ENCODE measurements at regions not wholly inside any gene's neighbourhood (a gene's known extent, or its start where the extent isn't known, plus 50 kb on each side); places are given as distances from the start of the nearest gene placed in this dataset.

GRCh38 chr5:2187687-2188086, 305.0 kb upstream of the IRX4 start:
- DNase-seq (ENCODE audit: low read depth, low spot score) = no peak

- no peak for DNase-seq (ENCODE audit: low read depth, low spot score)
Measured at GRCh38 chr5:2187156-2187555, 304.4 kb upstream of the IRX4 start.

- no peak for DNase-seq (ENCODE audit: low read depth, low spot score)
Measured at GRCh38 chr5:2186472-2187015, 303.8 kb upstream of the IRX4 start.

DNA sequence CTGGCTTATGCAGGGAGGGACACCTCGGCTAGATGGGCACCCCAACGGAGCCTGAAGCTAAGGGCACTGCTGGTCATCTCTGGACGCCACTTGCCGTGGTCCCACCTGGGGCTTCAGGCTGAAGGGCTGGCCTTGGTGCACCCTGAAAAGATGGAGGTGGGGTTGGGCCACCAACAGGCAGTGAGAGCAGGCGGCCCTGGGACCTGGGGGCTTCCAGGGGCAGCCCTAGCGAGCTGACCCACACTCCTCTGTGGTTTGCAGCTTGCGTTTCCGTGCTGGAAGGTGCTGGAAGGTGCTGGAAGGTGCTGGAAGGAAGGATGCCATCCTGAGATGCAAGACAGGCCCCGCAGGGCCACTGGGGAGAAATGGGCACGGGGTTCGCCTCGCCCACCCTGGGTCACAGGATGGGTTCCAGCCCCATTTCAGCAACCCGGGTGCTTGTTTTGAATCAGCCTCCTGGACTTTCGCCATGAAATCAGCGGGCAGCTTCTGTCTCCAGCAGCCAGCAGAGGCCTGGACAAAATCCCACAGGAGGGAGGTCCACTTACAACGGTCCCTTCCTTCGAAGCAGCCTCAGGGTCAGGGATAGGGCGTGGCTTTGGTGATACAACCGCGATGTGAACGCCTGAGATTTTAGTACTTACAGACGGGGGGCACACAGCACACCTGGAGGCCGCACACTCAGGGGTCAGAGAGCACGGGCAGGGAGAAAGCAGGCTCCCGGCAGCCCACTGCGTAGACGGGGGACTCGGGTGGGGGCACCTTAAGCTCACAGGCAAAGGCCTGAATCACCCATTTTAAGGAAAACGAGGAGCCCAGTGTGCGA, 303.1 kb upstream of the IRX4 start:
- DNase-seq (ENCODE audit: low read depth, low spot score) = no peak

DNA sequence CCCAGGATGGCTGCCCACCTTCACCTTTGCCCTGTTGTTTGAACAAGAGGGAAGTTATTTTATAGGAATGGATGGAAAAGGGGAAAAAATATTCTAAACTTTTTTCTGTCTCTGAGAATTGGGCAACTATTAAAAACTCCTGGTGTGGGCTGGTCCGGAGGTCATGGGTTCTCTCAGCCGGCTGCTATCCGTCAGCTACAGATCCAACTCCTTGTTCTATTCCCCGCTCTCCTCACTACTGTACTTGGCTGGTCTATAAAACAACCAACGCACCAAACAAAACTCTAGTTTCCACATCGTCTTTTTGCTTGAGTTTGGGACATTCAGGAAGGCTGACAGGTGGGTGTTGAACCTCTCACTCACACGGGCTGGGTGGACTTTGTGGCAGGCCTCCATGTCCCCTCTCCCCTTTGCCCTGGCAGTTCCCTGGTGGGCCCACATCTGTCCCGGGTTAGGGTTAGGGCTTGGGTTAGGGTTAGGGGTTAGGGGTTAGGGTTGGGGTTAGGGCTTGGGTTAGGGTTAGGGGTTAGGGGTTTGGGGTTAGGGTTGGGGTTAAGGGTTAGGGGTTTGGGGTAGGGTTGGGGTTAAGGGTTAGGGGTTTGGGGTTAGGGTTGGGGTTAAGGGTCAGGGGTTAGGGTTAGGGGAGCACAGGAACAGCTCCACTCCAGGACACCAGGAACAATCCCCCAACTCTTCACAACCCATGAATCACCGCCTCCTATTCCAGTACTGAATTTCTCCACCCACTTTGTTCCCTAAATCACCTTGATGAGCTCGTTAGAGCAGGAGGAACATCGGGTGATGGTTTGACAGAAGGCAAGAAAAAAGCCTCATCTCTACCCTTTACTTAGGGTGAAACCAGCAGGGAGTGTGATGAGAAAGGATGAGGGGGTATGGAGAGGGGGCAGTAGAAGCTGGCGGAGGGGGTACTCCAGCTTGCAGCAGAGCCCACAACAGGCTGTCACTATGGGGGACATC, 302.1 kb upstream of the IRX4 start:
- DNase-seq (ENCODE audit: low read depth, low spot score) = no peak

DNA sequence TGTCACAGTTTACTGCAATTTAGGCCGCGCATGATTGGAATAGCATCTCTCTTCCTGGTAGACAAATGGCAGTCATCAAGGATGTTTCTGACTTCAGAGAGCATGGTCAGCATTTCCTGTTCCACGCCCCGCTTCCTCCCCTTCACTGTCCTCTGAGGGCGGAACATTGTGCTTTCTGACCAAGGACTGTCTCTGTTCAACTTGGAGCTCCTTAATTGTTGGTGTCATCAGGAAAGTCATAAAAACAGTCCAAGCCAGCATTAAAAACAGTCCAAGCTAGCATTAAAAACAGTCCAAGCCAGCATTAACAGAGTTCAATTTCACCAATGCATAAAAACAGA, 301.3 kb upstream of the IRX4 start:
- no peak for DNase-seq (ENCODE audit: low read depth, low spot score)

DNA sequence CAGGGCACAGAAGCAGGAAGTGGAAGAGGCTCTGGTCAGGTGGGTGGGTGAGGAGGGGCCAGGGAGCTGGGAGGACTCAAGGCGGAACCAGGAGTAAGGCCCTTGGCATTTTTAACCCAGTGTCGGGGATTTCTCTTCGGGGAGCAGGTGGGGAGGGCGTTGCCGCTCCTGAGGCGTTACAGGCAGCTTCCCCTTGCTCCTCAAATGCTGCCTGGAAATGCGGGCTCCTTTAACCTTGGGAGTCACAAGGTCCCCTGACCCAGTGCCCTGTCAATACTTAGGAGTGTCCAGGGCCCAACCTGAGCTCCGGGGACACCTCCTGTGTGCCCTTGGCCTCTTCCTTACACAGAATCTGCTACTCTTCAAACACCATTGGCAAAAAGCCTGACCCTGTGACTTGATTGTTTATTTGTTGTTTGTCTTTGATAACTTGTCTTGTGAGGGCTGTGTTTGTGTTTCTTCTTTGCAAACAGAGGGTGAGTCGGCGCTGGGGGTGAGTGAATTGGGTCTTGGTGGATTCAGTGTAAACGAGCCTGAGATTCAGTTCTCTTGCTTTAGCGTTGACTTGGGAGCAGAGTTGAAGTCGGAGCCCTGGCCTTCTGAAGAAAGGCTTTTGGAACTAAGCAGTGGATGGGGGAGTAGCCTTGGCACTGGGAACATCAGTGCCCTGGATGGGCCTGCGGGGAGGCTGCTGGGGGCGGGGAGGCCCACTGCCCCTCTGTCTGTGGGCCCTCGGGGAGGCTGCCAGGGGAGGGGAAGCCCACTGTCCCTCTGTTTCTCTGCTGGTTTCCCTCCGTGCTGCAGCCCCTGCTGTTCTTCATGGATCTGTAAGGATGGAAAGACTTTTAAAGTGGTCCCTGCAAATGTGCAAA, 300.7 kb upstream of the IRX4 start:
- no peak for DNase-seq (ENCODE audit: low read depth, low spot score)

- no peak for DNase-seq (ENCODE audit: low read depth, low spot score)
Measured at GRCh38 chr5:2182020-2182419, 299.3 kb upstream of the IRX4 start.

DNA sequence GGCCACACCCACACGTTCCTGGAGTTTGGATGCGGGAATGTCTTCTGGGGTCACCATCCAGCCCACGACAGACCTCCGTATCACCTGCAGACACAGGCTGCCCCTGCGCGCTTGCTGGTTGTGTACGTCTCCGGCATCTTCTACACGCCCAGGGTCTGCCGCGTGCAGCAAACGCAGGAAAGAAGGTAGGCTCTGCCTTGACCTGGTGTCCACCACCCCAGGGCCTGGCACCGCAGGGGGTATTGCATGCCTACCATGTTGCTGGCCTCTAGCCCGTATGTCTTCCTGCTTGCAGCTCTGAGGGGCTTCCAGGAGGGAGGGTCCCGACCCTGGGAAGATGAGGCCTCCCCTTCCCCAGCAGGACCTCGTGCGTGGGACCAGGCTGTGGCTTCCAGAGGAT, 298.8 kb upstream of the IRX4 start:
- no peak for DNase-seq (ENCODE audit: low read depth, low spot score)

DNA sequence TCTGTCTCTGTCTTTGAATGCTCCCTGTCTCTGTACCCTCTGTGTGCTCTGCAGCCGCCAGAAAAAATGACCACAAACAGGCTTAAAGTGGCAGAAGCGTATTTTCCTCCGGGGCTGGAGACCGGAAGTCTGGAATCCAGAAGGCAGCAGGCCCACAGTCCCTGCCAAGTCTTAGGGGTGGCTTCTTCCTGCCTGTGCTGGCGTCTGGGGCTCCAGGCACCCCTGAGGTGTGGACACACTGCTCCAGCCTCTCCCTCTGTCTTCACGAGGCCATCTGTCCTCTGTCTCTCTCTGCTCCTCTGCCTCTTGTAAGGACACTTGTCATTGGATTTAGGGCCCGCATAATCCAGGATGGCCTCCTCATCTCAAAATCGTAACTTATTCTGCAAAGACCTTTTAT, 298.4 kb upstream of the IRX4 start:
- no peak for DNase-seq (ENCODE audit: low read depth, low spot score)

- no peak for DNase-seq (ENCODE audit: low read depth, low spot score)
Measured at GRCh38 chr5:2180456-2180855, 297.7 kb upstream of the IRX4 start.

DNA sequence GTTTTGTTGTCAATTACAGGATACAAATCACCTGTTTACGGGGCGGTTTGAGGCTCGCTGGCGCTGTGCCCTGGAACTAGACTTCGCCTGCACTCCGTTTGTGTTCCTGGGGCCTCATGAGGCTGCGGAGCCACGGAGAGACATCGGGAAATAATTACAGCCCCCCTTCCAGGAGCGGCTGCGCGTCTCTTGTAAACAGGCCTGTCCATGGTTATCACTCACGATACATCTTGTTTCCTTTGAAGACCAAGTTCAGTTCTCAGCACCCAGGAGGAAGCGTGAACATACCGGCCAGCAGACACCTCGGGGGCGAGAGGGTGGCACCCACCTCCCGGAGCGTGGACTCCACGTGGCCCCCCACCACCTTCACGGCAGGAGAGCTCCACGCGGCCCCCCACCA, 297.1 kb upstream of the IRX4 start:
- DNase-seq (ENCODE audit: low read depth, low spot score) = no peak

DNA sequence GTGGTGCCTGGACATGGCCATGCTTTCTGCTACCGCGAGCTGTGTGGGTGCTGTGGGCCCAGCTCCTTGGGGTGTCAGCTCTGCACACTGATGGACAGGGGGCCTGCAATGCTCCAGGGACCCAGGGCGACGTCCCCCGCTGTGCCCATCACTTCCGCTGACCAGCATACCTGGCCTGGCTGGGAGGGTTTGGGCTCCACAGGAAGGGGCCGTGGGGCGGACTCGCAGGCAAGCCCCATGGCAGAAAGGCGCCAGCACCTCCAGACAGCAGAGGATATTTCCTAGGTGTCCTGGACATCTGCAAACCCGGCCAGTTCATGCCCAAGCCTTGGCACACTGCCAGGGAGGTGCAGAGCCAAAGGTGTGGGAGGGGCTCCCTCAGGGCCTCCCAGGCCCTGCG, 295.8 kb upstream of the IRX4 start:
- DNase-seq (ENCODE audit: low read depth, low spot score) = no peak

DNA sequence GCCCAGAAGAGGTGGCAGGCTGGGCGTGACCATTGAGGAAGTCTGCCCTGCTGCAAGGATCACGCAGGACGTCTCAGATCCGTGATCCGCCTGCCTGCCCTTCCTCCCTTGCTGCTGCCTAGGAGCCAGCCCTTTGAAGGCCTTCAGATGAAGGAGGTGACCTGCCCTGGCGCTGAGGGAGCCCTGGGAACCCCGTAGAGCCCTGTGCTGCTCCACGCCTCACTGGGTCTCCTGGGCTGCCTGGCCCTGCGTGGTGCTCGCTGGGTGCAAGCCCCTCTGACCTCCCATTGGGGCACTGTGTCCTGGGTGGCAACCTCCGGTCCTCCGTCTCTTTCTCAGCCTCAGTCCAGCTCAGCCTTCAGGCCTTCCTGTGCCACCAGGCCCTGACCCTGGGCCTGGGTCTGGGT, 295.3 kb upstream of the IRX4 start:
- DNase-seq (ENCODE audit: low read depth, low spot score) = no peak

DNA sequence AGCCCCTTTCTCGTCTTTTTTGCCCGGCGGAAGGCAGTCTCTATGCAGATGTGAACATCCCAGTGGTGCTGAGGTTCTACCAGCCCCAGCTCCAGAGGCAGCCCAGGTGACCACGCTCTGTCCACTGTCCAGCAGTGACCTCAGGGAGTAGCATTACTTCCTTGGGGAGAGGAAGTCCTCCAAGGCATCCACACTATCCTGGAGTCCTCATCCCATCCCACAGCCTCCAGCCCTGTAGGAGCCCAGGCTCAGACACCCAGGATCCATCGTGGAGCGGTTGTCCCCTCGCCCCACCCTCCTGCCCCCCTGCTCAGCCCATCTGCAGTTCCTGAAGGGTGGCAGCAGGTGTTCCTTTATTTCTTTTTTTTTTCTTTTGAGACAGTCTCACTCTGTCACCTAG, 294.5 kb upstream of the IRX4 start:
- no peak for DNase-seq (ENCODE audit: low read depth, low spot score)

GRCh38 chr5:2176581-2176980, 293.9 kb upstream of the IRX4 start:
- no peak for DNase-seq (ENCODE audit: low read depth, low spot score)

- no peak for DNase-seq (ENCODE audit: low read depth, low spot score)
Measured at GRCh38 chr5:2175842-2176404, 293.2 kb upstream of the IRX4 start.

DNA sequence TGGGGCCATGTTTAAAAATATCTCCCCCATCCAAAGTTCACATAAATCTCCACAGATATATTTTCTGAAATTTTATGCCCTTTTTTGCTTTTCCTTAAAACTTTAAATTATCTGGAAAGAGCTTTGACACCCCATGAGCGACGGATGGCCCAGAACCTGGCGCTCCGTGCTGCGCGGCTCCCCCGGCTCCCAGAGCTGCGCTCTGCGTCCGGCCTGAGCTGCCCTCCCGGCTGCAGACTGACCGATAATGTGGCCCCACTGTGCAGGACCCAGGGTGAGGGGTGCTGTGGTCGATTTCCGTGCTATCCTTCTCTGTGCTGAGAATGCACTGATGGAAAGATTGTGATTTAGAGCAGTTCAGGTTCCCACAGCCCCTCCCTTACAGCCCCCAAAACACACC, 292.3 kb upstream of the IRX4 start:
- no peak for DNase-seq (ENCODE audit: low read depth, low spot score)

DNA sequence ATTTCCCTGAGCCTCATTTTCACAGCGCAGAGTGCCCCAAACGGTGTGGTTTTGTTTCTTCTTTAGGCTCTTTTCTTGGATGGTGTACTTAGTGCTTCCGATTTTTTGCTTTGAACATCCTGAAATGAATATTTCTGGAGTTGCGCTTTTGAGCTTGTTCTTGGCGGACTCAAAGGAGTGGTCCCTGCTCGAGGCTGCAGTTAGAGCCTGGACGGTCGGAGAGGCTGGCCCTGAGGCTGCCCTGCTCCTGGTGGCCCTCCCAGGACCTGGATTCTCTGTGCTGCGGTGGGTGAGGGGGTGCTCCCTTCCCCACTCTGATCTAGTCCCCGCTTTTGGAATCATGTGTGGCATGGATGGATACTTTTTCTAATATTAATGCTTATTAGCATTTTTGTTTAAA, 291.8 kb upstream of the IRX4 start:
- DNase-seq (ENCODE audit: low read depth, low spot score) = no peak

GRCh38 chr5:2173151-2173834, 290.6 kb upstream of the IRX4 start:
- no peak for DNase-seq (ENCODE audit: low read depth, low spot score)

DNA sequence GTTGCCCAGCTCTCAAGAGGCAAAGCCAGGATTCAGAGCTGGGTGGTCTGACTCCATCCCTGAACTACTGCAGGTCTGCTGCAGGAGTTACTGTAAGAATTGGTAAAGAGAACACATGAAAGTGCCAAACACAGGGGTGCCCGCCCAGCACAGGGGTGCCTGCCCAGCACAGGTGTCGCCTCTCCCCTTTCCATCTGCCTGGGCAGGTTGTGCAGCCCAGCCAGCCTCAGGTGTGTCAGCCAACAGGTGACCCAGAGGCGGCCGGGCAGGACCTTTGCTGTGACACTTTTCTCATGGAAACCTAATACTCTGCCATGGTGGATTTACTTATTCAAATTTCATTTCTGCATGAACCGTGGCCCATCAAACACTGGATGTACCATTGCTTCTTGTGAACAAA, 289.7 kb upstream of the IRX4 start:
- DNase-seq (ENCODE audit: low read depth, low spot score) = no peak
